SK-N-SH (cell line): ENCODE measurements at regions not wholly inside any gene's neighbourhood (a gene's known extent, or its start where the extent isn't known, plus 50 kb on each side); places are given as distances from the start of the nearest gene placed in this dataset.

Experiments used
- CTCF ChIA-PET: fragments of 300-600, 350-600 bp; formaldehyde crosslinking; extraction: SDS; loops from one replicate; lab custom pipeline; 2021; lab: Yijun Ruan, JAX
- POLR2A ChIA-PET: fragments of 350-600 bp; sonication (Branson Sonifier 250); formaldehyde crosslinking; extraction: SDS; loops from one replicate; lab custom pipeline; 2020; ENCODE audit warnings: antibody characterized with exemption, inconsistent platforms; lab: Yijun Ruan, JAX
- DNase-seq: peaks from one replicate; pipeline ENCODE4 v3.0.0; 2012
- H2AFZ ChIP-seq: fragments of 200-600 bp; sonication (generic); 2 replicates; pipeline ENCODE4 v1.8.1; 2016; ENCODE audit warnings: antibody characterized with exemption, mild to moderate bottlenecking, low read depth
- H3F3A ChIP-seq: fragments of 200-600 bp; sonication (generic); replicated peaks from 2 replicates; pipeline ENCODE3; 2016; ENCODE audit warnings: antibody characterized with exemption, mild to moderate bottlenecking; ENCODE audit not compliant: insufficient read depth
- H3K27ac ChIP-seq, 2 experiments: fragments of 200-500 bp in 1 of 2; fragments of 200-600 bp in 1 of 2; sonication (Bioruptor generic) in 1 of 2; sonication (generic), shearing (Covaris generic) in 1 of 2; 2 replicates each; pipeline versions ENCODE4 v1.5.1 to v1.6.1; 2014 to 2016; ENCODE audit warnings: low read depth in 2 of 2, inconsistent platforms in 1 of 2, low read length in 1 of 2, mild to moderate bottlenecking in 1 of 2, mixed read lengths in 1 of 2
- H3K27me3 ChIP-seq: fragments of 200-600 bp; sonication (generic), shearing (Covaris generic); 2 replicates; pipeline ENCODE4 v1.6.1; 2016; ENCODE audit warnings: mixed run types; ENCODE audit not compliant: insufficient read depth
- H3K36me3 ChIP-seq, 2 experiments: fragments of 200-500 bp in 1 of 2; fragments of 200-600 bp in 1 of 2; sonication (Bioruptor generic) in 1 of 2; sonication (generic) in 1 of 2; replicated peaks in 1 of 2; 2 replicates each; pipeline versions ENCODE3 to v1.5.1; 2014 to 2016; ENCODE audit warnings: low read length in 1 of 2, mild to moderate bottlenecking in 1 of 2; ENCODE audit not compliant: insufficient read depth in 2 of 2, control insufficient read depth in 1 of 2
- H3K4me1 ChIP-seq, 2 experiments: fragments of 200-500 bp in 1 of 2; fragments of 200-600 bp in 1 of 2; sonication (Bioruptor generic) in 1 of 2; sonication (generic), shearing (Covaris generic) in 1 of 2; 2 replicates each; pipeline versions ENCODE4 v1.5.1 to v1.6.1; 2014 to 2016; ENCODE audit warnings: low read depth in 1 of 2, low read length in 1 of 2, mixed run types in 1 of 2; ENCODE audit not compliant: insufficient read depth in 2 of 2, control insufficient read depth in 1 of 2
- H3K4me2 ChIP-seq: fragments of 200-600 bp; sonication (generic), shearing (Covaris generic); 2 replicates; pipeline ENCODE4 v1.6.1; 2017; ENCODE audit warnings: mixed run types
- H3K4me3 ChIP-seq, 2 experiments: fragments of 200-500 bp in 1 of 2; fragments of 200-600 bp in 1 of 2; sonication (Bioruptor generic) in 1 of 2; sonication (generic), shearing (Covaris generic) in 1 of 2; 2 replicates each; pipeline versions ENCODE4 v1.5.1 to v1.8.1; 2014 to 2016; ENCODE audit warnings: low read depth in 2 of 2, inconsistent platforms in 1 of 2, low read length in 1 of 2, mild to moderate bottlenecking in 1 of 2, mixed read lengths in 1 of 2, moderate library complexity in 1 of 2
- H3K79me2 ChIP-seq: fragments of 200-600 bp; sonication (generic); 2 replicates; pipeline ENCODE4 v1.8.1; 2017; ENCODE audit warnings: mild to moderate bottlenecking; ENCODE audit not compliant: insufficient read depth
- H3K9ac ChIP-seq: fragments of 200-600 bp; sonication (generic); 2 replicates; pipeline ENCODE4 v1.6.1; 2017; ENCODE audit warnings: mixed run types
- H3K9me2 ChIP-seq: fragments of 200-600 bp; sonication (generic); 2 replicates; pipeline ENCODE4 v1.6.1; 2017; ENCODE audit warnings: mixed run types
- H3K9me3 ChIP-seq: fragments of 200-600 bp; sonication (generic); 2 replicates; pipeline ENCODE4 v1.6.1; 2017; ENCODE audit warnings: mixed run types, mild to moderate bottlenecking, moderate library complexity
- H4K20me1 ChIP-seq: fragments of 200-600 bp; sonication (generic); 2 replicates; pipeline ENCODE4 v1.6.1; 2017; ENCODE audit warnings: mild to moderate bottlenecking, mixed run types; ENCODE audit not compliant: insufficient read depth
- CHD2 ChIP-seq: fragments of 150-350 bp; IDR thresholded peaks from 2 replicates; pipeline ENCODE4 v1.6.1; 2018; ENCODE audit warnings: low read length; ENCODE audit not compliant: partially characterized antibody
- EZH2phosphoT487 ChIP-seq: fragments of 200-600 bp; sonication (generic); IDR thresholded peaks from 2 replicates; pipeline ENCODE4 v1.6.1; 2017; ENCODE audit warnings: low read depth, mixed run types, mild to moderate bottlenecking, antibody characterized with exemption, moderate library complexity, borderline replicate concordance
- NFIC ChIP-seq: IDR thresholded peaks from 2 replicates; pipeline ENCODE4 v1.4.0; 2012; ENCODE audit warnings: borderline replicate concordance
- NRF1 ChIP-seq: IDR thresholded peaks from 2 replicates; pipeline ENCODE4 v1.6.1; 2012; ENCODE audit warnings: low read depth, mild to moderate bottlenecking, low read length
- POLR2AphosphoS5 ChIP-seq: IDR thresholded peaks from 2 replicates; pipeline ENCODE4 v1.6.1; 2012; ENCODE audit warnings: low read depth, low read length
- RFX5 ChIP-seq: IDR thresholded peaks from 2 replicates; pipeline ENCODE4 v1.6.1; 2012; ENCODE audit warnings: mild to moderate bottlenecking, improper control_type of control experiment, low read length
- TAF1 ChIP-seq: IDR thresholded peaks from 2 replicates; pipeline ENCODE4 v1.6.1; 2012; ENCODE audit warnings: low read depth, mild to moderate bottlenecking, low read length, moderate library complexity, borderline replicate concordance
- WGBS: methylation state at CpG from one replicate; pipeline ENCODE4 v1.1.6; 2017; ENCODE audit warnings: low lambda C conversion rate; 5-methylcytosine and 5-hydroxymethylcytosine counted together
- TF ChIP-seq, protein P1 (sequence below): IDR thresholded peaks from 2 replicates; pipeline ENCODE4 v1.4.0; 2012; ENCODE audit warnings: low read depth
- TF ChIP-seq, protein P2 (sequence below): IDR thresholded peaks from 2 replicates; pipeline ENCODE4 v1.6.1; 2012; ENCODE audit warnings: mild to moderate bottlenecking, low read depth, low read length, moderate library complexity
- TF ChIP-seq, protein P3 (sequence below): IDR thresholded peaks from 2 replicates; pipeline ENCODE4 v1.4.0; 2012; ENCODE audit warnings: low read depth, borderline replicate concordance

GRCh38 chr3:190710723-190711122 is 151.8 kb downstream of the GMNC start:
- Histone ChIP-seq H3K9me2 (no peaks in the 10 kb centered on the region), H3K4me2 (no peak overlapping the region), H4K20me1 (no peaks in the 10 kb centered on the region), H2AFZ (no peak overlapping the region), H3K27me3 (peaks cover 14% of the 10 kb centered on the region), H3K4me1 (no peaks in the 10 kb centered on the region; a peak in 1 of 4 replicates), H3K79me2 (no peaks in the 10 kb centered on the region), H3K4me3 (no peak overlapping the region), H3K27ac (no peak overlapping the region), H3F3A (peaks cover 4% of the 10 kb centered on the region), H3K9ac (no peak overlapping the region), H3K36me3 (no peaks in the 10 kb centered on the region), H3K9me3 (no peaks in the 10 kb centered on the region)
- TF ChIP-seq NFIC = no peak
- no peak for TF ChIP-seq NRF1
- ChIA-PET POLR2A (no interaction called here), CTCF (no interaction called here)
- DNase-seq = no peak
- 9% methylated on average over 3 of the region's 3 CpGs for WGBS

DNA sequence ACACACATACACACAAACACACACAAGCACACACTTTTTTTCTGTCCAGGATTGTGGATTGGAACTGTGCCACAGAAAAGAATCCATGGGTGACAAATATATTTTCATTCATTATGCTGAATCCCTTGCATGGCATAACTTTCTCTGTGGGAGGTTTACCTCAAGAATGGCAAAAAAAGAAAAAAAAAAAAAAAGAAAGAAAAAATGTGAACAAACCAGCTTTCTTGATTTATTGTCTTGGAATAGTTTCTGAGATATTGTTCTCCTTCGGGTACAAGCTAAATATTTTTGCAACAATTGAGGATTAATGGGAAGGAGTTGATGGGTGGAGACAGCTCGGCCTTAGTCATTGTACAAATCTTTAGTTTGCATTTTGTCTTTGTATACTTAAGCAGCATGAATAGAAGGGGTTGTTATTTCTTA is 153.1 kb downstream of the GMNC start:
- Histone ChIP-seq H3K36me3 (no peaks in the 10 kb centered on the region), H3K9me3 (no peaks in the 10 kb centered on the region), H3K4me1 (no peaks in the 10 kb centered on the region; a peak in 1 of 4 replicates), H3K79me2 (no peaks in the 10 kb centered on the region), H3K9ac (no peak overlapping the region), H2AFZ (no peak overlapping the region), H3F3A (peaks cover 4% of the 10 kb centered on the region), H3K9me2 (no peaks in the 10 kb centered on the region), H3K4me2 (no peak overlapping the region), H4K20me1 (no peaks in the 10 kb centered on the region), H3K4me3 (no peak overlapping the region), H3K27ac (no peak overlapping the region), H3K27me3 (peaks cover 11% of the 10 kb centered on the region)
- CTCF ChIA-PET = no interaction called here
- POLR2A ChIA-PET = no interaction called here
- no peak for DNase-seq
- 0% methylated on average over 2 of the region's 2 CpGs for WGBS
- no peak for TF ChIP-seq RFX5
- no peak for TF ChIP-seq EZH2phosphoT487
- TF ChIP-seq, protein P1, sequence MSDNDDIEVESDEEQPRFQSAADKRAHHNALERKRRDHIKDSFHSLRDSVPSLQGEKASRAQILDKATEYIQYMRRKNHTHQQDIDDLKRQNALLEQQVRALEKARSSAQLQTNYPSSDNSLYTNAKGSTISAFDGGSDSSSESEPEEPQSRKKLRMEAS = no peak
- no peak for TF ChIP-seq CHD2
- TF ChIP-seq, protein P2, sequence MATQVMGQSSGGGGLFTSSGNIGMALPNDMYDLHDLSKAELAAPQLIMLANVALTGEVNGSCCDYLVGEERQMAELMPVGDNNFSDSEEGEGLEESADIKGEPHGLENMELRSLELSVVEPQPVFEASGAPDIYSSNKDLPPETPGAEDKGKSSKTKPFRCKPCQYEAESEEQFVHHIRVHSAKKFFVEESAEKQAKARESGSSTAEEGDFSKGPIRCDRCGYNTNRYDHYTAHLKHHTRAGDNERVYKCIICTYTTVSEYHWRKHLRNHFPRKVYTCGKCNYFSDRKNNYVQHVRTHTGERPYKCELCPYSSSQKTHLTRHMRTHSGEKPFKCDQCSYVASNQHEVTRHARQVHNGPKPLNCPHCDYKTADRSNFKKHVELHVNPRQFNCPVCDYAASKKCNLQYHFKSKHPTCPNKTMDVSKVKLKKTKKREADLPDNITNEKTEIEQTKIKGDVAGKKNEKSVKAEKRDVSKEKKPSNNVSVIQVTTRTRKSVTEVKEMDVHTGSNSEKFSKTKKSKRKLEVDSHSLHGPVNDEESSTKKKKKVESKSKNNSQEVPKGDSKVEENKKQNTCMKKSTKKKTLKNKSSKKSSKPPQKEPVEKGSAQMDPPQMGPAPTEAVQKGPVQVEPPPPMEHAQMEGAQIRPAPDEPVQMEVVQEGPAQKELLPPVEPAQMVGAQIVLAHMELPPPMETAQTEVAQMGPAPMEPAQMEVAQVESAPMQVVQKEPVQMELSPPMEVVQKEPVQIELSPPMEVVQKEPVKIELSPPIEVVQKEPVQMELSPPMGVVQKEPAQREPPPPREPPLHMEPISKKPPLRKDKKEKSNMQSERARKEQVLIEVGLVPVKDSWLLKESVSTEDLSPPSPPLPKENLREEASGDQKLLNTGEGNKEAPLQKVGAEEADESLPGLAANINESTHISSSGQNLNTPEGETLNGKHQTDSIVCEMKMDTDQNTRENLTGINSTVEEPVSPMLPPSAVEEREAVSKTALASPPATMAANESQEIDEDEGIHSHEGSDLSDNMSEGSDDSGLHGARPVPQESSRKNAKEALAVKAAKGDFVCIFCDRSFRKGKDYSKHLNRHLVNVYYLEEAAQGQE = no peak
- TF ChIP-seq TAF1 = no peak
- TF ChIP-seq POLR2AphosphoS5 = no peak
- TF ChIP-seq, protein P3, sequence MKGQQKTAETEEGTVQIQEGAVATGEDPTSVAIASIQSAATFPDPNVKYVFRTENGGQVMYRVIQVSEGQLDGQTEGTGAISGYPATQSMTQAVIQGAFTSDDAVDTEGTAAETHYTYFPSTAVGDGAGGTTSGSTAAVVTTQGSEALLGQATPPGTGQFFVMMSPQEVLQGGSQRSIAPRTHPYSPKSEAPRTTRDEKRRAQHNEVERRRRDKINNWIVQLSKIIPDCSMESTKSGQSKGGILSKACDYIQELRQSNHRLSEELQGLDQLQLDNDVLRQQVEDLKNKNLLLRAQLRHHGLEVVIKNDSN = no peak
